ENCODE measurements at regions not wholly inside any gene's neighbourhood (a gene's known extent, or its start where the extent isn't known, plus 50 kb on each side); places are given as distances from the start of the nearest gene placed in this dataset.

DNA sequence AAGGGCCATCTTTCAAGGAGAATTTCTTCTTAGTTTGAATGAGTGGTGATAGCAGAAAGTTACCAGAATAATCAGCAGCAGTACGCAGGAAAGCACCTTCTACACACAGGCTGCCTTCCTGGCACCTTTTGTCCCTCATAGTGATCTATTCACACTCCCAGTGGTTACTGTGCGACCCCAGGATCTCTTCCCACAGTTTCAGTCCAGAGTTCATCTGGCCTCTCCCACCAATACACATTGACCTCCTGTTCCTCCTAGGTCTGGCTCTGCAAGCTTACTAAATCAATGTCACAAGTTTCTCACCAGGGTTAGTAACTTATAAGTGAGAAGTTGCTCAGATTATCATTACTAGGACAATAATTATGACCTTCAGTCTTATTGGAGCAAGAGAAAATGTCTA, 99.1 kb upstream of the PIK3R1 start:
- no peak overlapping the region for H2AFZ ChIP-seq (ENCODE audit: low read depth, low read length)
- no peak overlapping the region for H3K27ac ChIP-seq (ENCODE audit: insufficient read depth, low read depth, low read length)
- DNase-seq (ENCODE audit: low read depth, low spot score) = no peak
- no peak for TF ChIP-seq MYC (IDR thresholded peaks at IDR 0.05; ENCODE audit: low read depth, low read length)
- TF ChIP-seq GATA2 (IDR thresholded peaks at IDR 0.05; ENCODE audit: insufficient read depth, insufficient read length, low read depth, low read length) = no peak
- TF ChIP-seq POLR2AphosphoS5 (IDR thresholded peaks at IDR 0.05; ENCODE audit: insufficient read depth, low read depth, low read length) = no peak
- TF ChIP-seq, protein P1, sequence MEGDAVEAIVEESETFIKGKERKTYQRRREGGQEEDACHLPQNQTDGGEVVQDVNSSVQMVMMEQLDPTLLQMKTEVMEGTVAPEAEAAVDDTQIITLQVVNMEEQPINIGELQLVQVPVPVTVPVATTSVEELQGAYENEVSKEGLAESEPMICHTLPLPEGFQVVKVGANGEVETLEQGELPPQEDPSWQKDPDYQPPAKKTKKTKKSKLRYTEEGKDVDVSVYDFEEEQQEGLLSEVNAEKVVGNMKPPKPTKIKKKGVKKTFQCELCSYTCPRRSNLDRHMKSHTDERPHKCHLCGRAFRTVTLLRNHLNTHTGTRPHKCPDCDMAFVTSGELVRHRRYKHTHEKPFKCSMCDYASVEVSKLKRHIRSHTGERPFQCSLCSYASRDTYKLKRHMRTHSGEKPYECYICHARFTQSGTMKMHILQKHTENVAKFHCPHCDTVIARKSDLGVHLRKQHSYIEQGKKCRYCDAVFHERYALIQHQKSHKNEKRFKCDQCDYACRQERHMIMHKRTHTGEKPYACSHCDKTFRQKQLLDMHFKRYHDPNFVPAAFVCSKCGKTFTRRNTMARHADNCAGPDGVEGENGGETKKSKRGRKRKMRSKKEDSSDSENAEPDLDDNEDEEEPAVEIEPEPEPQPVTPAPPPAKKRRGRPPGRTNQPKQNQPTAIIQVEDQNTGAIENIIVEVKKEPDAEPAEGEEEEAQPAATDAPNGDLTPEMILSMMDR (IDR thresholded peaks at IDR 0.05; ENCODE audit: extremely low read depth in 1 of 2, insufficient read depth in 1 of 2, low read depth in 1 of 2, low read length in 2 of 2) = no peak
- no peak for TF ChIP-seq POLR2A (IDR thresholded peaks at IDR 0.05; ENCODE audit: low read depth, low read length)
- TF ChIP-seq JUN (IDR thresholded peaks at IDR 0.05; ENCODE audit: borderline replicate concordance, insufficient read depth, insufficient read length, low read depth) = no peak
- no peak for TF ChIP-seq MAX (IDR thresholded peaks at IDR 0.05; ENCODE audit: insufficient read depth, insufficient read length)
- no peak for TF ChIP-seq FOS (IDR thresholded peaks at IDR 0.05; ENCODE audit: borderline replicate concordance, insufficient read depth, low read length)
- no peak for TF ChIP-seq EZH2 (IDR thresholded peaks at IDR 0.05; ENCODE audit: borderline replicate concordance, low read depth, low read length, severe bottlenecking)
- CTCF ChIA-PET = interaction anchor here (1.6 kb wide), 1 partner anchor 10 kb away, joined by 4 read pairs; no protein-coding TSS in a partner anchor
- H3K9ac ChIP-seq (replicated peaks; ENCODE audit: extremely low read depth, insufficient read depth, low read length) = no peak overlapping the region
- no TSS peak for BruUV-seq (replicated peaks)
- H3K4me3 ChIP-seq (replicated peaks in 1 of 3; ENCODE audit: insufficient read depth in 1 of 3, low read depth in 1 of 3, low read length in 3 of 3) = no peak overlapping the region
- dilution Hi-C loops (cut with MboI; ENCODE audit: extremely low pct_ligation_motif_present, low sequenced_read_pairs) (no loop called here), intact Hi-C loops (cut with micrococcal nuclease) (no loop called here)
- POLR2A ChIA-PET = no interaction called here
- H3K4me2 ChIP-seq (ENCODE audit: insufficient read depth, low read length) = no peak overlapping the region
- no peaks in the 10 kb centered on the region for H3K9me3 ChIP-seq (replicated peaks; ENCODE audit: control insufficient read depth, insufficient read depth, low read length)
- no peaks in the 10 kb centered on the region for H4K20me1 ChIP-seq (replicated peaks; ENCODE audit: control insufficient read depth, extremely low read depth, insufficient read depth, low read length)
- H3K9me1 ChIP-seq (replicated peaks; ENCODE audit: control insufficient read depth, extremely low read depth, insufficient read depth, low read length) = no peaks in the 10 kb centered on the region
- no peaks in the 10 kb centered on the region for H3K79me2 ChIP-seq (ENCODE audit: control insufficient read depth, insufficient read depth, low read length)
- H3K27me3 ChIP-seq (ENCODE audit: control insufficient read depth in 2 of 2, insufficient read depth in 2 of 2, low read length in 2 of 2) = peaks cover 0 to 12% of the 10 kb centered on the region in 2 experiments
- no peaks in the 10 kb centered on the region for H3K4me1 ChIP-seq (ENCODE audit: control insufficient read depth, extremely low read depth, insufficient read depth, low read length)
- H3K36me3 ChIP-seq (ENCODE audit: control insufficient read depth in 2 of 2, extremely low read depth in 1 of 2, insufficient read depth in 2 of 2, low read length in 2 of 2) = no peaks in the 10 kb centered on the region
- no peak for FAIRE-seq

Data from endothelial cell of umbilical vein (primary cell).